ENCODE measurements at regions not wholly inside any gene's neighbourhood (a gene's known extent, or its start where the extent isn't known, plus 50 kb on each side); places are given as distances from the start of the nearest gene placed in this dataset.
"Not testable (repeated sequence)": the region's sequence is repeated elsewhere in the genome, so short reads cannot be mapped to it uniquely, and the experiment has no call there.

GRCh38 chr7:112981966-112982365 is 104.7 kb downstream of the GPR85 start:
- DNase-seq = no peak

- not testable (repeated sequence) for DNase-seq
Measured at GRCh38 chr7:112979055-112979454, 107.6 kb downstream of the GPR85 start.

GRCh38 chr7:112977244-112977955 is 109.2 kb downstream of the GPR85 start:
- DNase-seq = not testable (repeated sequence)

- DNase-seq = no peak
Measured at GRCh38 chr7:112970771-112971170, 115.9 kb downstream of the GPR85 start.

DNA sequence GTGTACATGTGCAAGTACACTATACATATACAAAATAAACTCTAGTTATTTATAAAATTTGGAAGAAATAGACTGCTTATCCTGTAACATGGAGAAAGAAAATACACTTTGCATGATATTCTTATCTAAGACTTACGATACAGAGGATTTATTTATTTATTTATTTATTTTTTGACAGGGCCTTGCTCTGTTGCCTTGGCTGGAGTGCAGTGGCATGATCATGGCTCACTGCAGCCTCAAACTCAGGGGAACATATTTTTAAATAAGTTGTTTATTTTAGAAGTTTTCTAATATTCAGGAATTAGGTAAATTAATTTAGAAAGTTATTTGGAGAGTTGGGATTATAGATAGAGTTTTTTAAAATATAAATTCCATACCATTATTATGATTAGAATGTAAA is 116.7 kb downstream of the GPR85 start:
- no peak for DNase-seq

GRCh38 chr7:112965506-112965905 is 121.1 kb downstream of the GPR85 start:
- no peak for DNase-seq

- DNase-seq = no peak
Measured at GRCh38 chr7:112963634-112964033, 123.0 kb downstream of the GPR85 start.

GRCh38 chr7:112962815-112963214 is 123.8 kb downstream of the GPR85 start:
- no peak for DNase-seq

DNA sequence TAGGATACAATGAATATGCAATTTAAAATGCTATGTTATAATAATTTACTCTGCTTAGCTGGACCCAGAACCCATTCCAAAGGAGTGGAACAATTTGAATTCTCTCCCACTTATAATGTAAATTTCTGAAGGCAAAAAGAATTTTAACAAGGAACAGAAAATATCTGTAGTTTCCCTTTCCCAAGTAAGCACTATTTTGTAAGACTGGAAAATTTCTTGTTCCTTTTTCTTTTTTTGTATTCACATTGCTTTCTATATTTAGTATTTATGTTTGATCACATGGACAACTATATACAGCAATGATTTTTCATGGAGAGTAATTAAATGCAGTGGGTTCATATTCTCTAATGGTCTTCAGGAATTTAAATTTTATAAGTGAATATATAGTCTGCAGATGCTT is 127.4 kb downstream of the GPR85 start:
- no peak for DNase-seq

DNA sequence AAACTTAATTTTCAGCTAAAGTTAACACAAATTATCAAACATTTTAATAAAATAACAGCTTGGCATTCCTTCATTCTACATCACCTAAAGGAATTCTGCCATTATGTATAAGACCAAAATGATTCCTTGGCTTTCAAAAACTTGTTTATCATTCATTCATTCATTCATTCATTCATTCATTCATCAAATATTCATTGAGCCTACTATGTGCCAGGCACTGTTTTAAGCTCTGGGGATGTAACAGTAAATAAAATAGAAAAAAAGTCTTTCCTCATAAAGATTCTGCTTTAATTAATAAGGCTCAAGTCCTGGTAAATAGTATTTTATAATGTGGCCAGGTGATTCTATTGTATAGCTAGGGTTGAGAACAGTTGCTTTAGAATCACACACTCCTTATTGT is 127.9 kb downstream of the GPR85 start:
- DNase-seq = no peak

DNA sequence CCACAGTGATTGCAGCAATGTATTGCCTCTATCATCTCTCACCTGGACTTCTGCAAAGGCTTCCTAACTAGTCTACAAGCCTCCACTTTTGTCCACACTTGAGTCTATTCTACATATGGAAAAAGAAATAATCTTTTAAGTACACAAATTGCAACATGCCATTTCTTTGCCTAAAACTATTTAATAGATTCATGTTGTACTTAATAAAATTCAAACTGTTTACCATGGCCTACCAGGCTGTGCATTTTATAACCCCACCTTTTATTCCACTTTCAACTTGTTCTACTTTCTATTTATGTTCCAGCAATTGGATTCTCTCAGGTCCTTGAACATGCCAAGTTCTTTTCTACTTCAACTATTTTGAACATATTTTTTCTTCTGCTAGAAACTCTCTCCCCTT is 128.7 kb downstream of the GPR85 start:
- DNase-seq = no peak

GRCh38 chr7:112953031-112953430 is 133.6 kb downstream of the GPR85 start:
- DNase-seq = not testable (repeated sequence)

- no peak for DNase-seq
Measured at GRCh38 chr7:112951070-112951469, 135.6 kb downstream of the GPR85 start.

DNA sequence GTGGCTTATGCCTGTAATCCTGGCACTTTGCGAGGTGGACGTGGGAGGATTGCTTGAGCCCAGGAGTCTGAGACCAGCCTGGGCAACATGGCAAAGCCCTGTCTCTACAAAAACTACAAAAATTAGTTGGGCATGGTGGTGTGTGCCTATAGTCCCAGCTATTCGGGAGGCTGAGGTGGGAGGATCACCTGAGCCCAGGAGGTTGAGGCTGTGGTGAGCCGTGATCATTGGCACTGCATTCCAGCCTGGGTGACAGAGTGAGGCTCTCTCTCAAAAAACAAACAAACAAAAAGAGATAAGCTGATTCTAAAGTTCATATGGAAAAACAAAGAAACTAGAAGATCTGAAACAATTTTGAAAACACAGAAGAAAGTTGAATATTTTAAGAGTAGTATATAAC is 136.9 kb downstream of the GPR85 start:
- DNase-seq = not testable (repeated sequence)

DNA sequence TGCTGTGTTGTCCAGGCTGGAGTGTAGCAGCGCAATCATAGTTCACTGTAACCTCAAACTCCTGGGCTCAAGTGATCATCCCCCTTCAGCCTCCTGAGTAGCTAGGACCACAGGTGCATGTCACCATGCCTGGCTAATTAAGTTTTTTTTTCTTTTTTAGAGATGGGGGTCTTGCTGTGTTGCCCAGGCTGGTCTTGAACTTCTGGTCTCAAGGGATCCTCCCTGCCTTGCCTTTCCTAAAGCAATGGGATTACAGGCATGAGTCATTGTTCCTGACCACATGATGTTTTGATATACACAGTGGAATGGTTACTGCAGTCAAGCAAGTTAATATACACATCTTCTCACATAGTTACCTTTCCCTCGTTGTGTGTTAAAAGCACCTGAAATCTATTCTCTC is 140.3 kb downstream of the GPR85 start:
- DNase-seq = no peak

DNA sequence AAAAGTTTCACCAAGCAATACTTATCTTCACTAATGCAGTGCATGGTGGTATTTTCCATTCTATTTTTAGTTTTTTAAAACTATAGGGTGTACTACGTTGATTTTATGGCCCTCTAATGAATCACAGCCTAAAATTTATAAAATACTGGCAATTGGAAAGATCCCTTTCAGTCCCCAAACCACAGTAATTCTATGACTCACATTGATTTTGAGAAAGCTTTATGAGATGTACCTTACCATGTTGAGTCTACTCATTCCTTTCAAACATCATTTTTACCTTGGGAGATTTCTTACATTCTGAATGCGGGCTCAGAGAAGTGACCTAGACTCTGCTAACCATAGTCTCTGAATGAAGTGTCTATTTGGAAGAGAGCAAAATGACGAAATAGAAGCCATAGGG is 141.6 kb downstream of the GPR85 start:
- DNase-seq = no peak

- no peak for DNase-seq
Measured at GRCh38 chr7:112942981-112943380, 143.6 kb downstream of the GPR85 start.

DNA sequence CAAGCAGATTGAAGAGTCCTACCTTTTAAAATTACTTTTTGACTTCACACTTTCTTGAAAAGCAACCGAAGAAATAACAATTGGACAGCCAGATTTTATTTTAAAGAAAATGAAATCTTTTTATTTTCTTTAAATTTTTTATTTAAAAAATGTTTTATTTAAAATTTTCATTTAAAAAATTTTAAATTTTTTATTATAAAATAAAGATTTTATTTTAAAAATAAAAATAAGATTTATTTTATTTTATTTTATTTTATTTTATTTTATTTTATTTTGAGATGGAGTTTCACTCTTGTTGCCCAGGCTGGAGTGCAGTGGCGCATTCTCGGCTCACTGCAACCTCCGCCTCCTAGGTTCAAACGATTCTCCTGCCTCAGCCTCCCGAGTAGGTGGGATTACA is 144.5 kb downstream of the GPR85 start:
- DNase-seq = not testable (repeated sequence)

DNA sequence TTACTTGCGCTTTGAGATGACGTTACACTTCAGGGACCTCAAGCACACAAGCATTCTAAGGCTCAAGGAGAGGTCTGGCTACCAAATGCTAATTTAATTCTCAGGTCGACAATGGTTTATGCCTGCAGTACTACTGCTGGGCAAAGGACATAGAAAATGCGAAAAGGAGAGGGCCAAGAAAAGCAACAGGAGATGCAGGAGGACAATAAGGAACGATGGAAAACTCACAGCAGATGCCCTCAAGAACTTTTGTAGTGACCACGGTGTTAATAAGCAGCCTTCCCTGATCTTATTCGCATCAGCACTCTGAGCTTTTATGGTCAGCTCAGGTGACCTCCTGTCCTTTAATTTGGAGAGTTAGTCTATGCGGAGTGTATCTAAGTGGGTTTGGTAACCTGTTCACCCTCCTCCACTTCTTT is 146.3 kb downstream of the GPR85 start:
- DNase-seq = no peak

DNA sequence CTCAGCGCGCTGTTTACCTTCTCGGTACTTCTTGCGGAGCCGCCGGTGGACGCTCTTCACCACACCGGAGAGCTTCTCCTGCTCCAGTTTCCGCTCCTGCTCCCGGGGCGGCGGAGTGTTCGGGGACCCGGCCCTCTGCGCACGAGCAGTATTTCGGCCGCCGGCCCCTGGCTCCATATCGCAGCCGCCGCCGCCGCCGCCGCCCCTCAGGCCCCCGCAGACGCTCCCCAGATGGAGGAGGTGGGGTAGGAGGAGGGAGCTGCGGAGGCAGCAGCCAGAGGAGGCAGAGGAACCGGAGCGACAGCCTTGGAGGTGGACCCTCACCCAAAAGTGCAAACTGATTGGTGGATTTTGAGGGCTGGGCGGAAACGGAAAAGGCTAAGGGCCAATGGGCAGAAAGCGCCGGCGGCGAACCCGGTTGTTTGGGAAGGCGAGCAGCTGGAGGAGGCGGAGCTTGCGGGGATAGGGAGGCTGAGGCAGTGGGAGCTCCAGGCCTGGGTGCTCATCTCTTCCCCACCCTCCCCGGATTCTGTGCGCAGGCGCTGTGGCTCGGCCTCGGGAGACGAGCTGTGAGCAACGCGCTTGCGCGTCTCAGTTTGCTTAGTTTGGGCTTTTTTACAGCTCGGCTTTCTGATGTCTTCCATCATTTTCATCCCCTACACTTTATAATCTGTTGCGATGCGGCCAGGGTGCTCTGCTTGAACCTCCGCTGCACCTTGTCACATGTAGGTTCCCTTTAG is 146.9 kb downstream of the GPR85 start:
- peak; percentile 97 for DNase-seq

- DNase-seq = no peak
Measured at GRCh38 chr7:112938863-112939573, 147.6 kb downstream of the GPR85 start.

DNA sequence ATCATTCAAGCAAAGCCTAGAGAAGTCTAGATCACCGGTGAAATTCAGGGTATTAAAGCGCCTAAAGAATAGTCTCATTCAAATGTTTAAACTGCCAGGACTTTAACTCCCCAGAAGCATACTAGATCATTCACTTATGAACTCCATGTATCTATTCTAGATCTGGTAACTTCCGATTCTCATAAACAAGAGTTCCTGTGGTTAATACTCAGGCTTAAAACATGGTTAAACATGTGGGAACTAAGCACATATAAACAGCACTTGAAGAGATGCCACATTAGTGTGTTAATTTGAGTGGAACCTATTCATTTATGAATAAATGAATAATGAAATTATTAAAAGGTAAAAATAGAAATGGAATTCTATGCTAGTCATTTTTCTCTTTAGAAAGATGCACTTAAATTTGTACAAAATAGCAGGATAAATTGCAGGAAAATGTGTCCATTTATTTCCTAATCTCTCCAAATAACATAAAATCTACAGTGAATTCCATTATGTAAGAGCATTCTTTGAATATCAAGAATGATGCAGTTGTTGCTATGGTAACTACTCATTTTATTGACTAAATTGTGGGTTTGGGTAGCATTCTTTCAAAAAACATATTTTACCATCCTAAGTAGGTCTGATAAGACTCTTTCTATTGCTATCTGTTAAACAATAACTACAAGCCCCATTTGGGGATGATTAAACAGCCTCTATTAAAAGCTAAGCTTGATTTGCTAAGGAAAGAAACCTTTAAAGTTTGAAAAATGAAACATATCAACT is 147.6 kb upstream of the TMEM168 start:
- DNase-seq = no peak

DNA sequence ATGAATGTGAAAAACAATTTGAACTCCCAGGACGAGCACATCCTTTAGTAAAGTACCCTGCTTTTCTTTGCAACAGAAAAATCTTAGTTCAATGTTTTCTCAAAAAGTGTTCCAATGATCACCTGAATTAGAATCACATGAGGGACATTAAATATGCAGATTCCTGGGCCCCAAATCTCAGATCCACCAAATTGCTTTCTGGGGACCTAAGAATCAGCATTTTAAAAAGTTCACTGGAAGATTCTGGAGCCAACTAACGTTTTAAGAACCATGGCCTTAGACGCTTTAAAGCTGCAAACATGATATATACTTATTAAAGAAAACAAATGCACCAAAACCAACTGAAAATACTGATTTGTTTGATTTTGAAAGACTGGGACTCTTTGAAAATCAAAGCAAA is 143.4 kb upstream of the TMEM168 start:
- DNase-seq = no peak

Measured in GDM1 (cell line).